Osteoblast (primary cell): ENCODE measurements at regions not wholly inside any gene's neighbourhood (a gene's known extent, or its start where the extent isn't known, plus 50 kb on each side); places are given as distances from the start of the nearest gene placed in this dataset.

ENCODE experiments used
- DNase-seq: peaks from one replicate; pipeline ENCODE4 v3.0.0; 2011; ENCODE audit warnings: low spot score, mixed read lengths; ENCODE audit not compliant: insufficient read length; ENCODE audit errors: missing footprints
- H2AFZ ChIP-seq: 2 replicates; pipeline ENCODE4 v1.6.0; 2011; ENCODE audit warnings: mild to moderate bottlenecking, low read length
- H3K27ac ChIP-seq: 2 replicates; pipeline ENCODE4 v1.5.1; 2011; ENCODE audit warnings: mild to moderate bottlenecking, low read depth, low read length, moderate library complexity
- H3K27me3 ChIP-seq: 2 replicates; pipeline ENCODE4 v1.6.0; 2012; ENCODE audit warnings: mild to moderate bottlenecking, control low read depth, inconsistent platforms, low read length, moderate library complexity; ENCODE audit not compliant: insufficient read depth
- H3K36me3 ChIP-seq: 2 replicates; pipeline ENCODE4 v1.5.1; 2011; ENCODE audit warnings: mild to moderate bottlenecking, low read length, control low read depth, moderate library complexity; ENCODE audit not compliant: insufficient read depth
- H3K4me1 ChIP-seq: 2 replicates; pipeline ENCODE4 v1.5.1; 2011; ENCODE audit warnings: mild to moderate bottlenecking, low read length, control low read depth, moderate library complexity; ENCODE audit not compliant: insufficient read depth
- H3K4me2 ChIP-seq: 2 replicates; pipeline ENCODE4 v1.6.0; 2011; ENCODE audit warnings: mild to moderate bottlenecking, low read length; ENCODE audit not compliant: insufficient read depth
- H3K4me3 ChIP-seq: fragments of 200-600 bp; sonication (generic); 3 replicates; pipeline ENCODE4 v1.5.1; 2012; ENCODE audit warnings: mild to moderate bottlenecking, low read length, inconsistent platforms; ENCODE audit not compliant: insufficient read depth
- H3K79me2 ChIP-seq: 2 replicates; pipeline ENCODE4 v1.6.0; 2012; ENCODE audit warnings: mild to moderate bottlenecking, low read length, control low read depth, inconsistent platforms; ENCODE audit not compliant: insufficient read depth
- H3K9me3 ChIP-seq: 2 replicates; pipeline ENCODE4 v1.5.1; 2011; ENCODE audit warnings: low read depth, low read length, control low read depth
- H4K20me1 ChIP-seq: 2 replicates; pipeline ENCODE4 v1.6.0; 2012; ENCODE audit warnings: mild to moderate bottlenecking, low read length, control low read depth; ENCODE audit not compliant: insufficient read depth
- CTCF ChIP-seq: IDR thresholded peaks from 2 replicates; pipeline ENCODE4 v1.5.1; 2011; ENCODE audit warnings: mild to moderate bottlenecking, low read depth, low read length, moderate library complexity; ENCODE audit errors: extremely low read depth

GRCh38 chr1:17930635-17931034 lies 175.5 kb downstream of the ACTL8 start:
- no peak overlapping the region for H3K4me2 ChIP-seq
- H4K20me1 ChIP-seq = no peaks in the 10 kb centered on the region
- H3K4me1 ChIP-seq = no peaks in the 10 kb centered on the region
- H3K27me3 ChIP-seq = peaks cover 2% of the 10 kb centered on the region
- H3K36me3 ChIP-seq = no peaks in the 10 kb centered on the region
- H2AFZ ChIP-seq = no peak overlapping the region
- no peak overlapping the region for H3K27ac ChIP-seq
- H3K79me2 ChIP-seq = no peaks in the 10 kb centered on the region
- no peak for TF ChIP-seq CTCF
- no peak for DNase-seq
- H3K9me3 ChIP-seq = no peaks in the 10 kb centered on the region
- no peak overlapping the region for H3K4me3 ChIP-seq

- no peak overlapping the region for H2AFZ ChIP-seq
- no peak for DNase-seq
- no peak overlapping the region for H3K4me3 ChIP-seq
- H3K27me3 ChIP-seq = no peaks in the 10 kb centered on the region
- H4K20me1 ChIP-seq = no peaks in the 10 kb centered on the region
- no peaks in the 10 kb centered on the region for H3K9me3 ChIP-seq
- H3K4me1 ChIP-seq = no peaks in the 10 kb centered on the region
- H3K4me2 ChIP-seq = no peak overlapping the region
- no peak overlapping the region for H3K27ac ChIP-seq
- no peak for TF ChIP-seq CTCF
- H3K79me2 ChIP-seq = no peaks in the 10 kb centered on the region
- no peaks in the 10 kb centered on the region for H3K36me3 ChIP-seq
Observed at GRCh38 chr1:17932164-17932563, 175.4 kb upstream of the IGSF21 start.

- H4K20me1 ChIP-seq = no peaks in the 10 kb centered on the region
- TF ChIP-seq CTCF = no peak
- no peaks in the 10 kb centered on the region for H3K4me1 ChIP-seq
Observed at GRCh38 chr1:17933501-17933900, 174.1 kb upstream of the IGSF21 start.

GRCh38 chr1:17933971-17934370 lies 173.6 kb upstream of the IGSF21 start:
- no peak for TF ChIP-seq CTCF
- Histone ChIP-seq H3K79me2 (no peaks in the 10 kb centered on the region), H3K4me2 (no peak overlapping the region), H3K9me3 (no peaks in the 10 kb centered on the region), H3K36me3 (no peaks in the 10 kb centered on the region), H4K20me1 (no peaks in the 10 kb centered on the region), H3K27me3 (no peaks in the 10 kb centered on the region), H3K4me3 (no peak overlapping the region), H2AFZ (no peak overlapping the region), H3K4me1 (no peaks in the 10 kb centered on the region), H3K27ac (no peak overlapping the region)
- DNase-seq = no peak

More at GRCh38 chr1:17933501-17933900, 174.1 kb upstream of the IGSF21 start:
- no peak overlapping the region for H3K4me3 ChIP-seq
- no peak overlapping the region for H3K4me2 ChIP-seq
- H3K36me3 ChIP-seq = no peaks in the 10 kb centered on the region
- H3K27ac ChIP-seq = no peak overlapping the region
- no peak overlapping the region for H2AFZ ChIP-seq
- H3K27me3 ChIP-seq = no peaks in the 10 kb centered on the region
- DNase-seq = no peak
- no peaks in the 10 kb centered on the region for H3K9me3 ChIP-seq
- H3K79me2 ChIP-seq = no peaks in the 10 kb centered on the region
